MM.1S (cell line): ENCODE measurements at regions not wholly inside any gene's neighbourhood (a gene's known extent, or its start where the extent isn't known, plus 50 kb on each side); places are given as distances from the start of the nearest gene placed in this dataset.
A peak's percentile ranks its signal among the peaks of the same experiment; 100 is the strongest.
"Not testable (repeated sequence)": the region's sequence is repeated elsewhere in the genome, so short reads cannot be mapped to it uniquely, and the experiment has no call there.

ENCODE experiments used
- DNase-seq: peaks from one replicate; pipeline ENCODE4 v3.0.0-alpha.2; 2015
- H2AFZ ChIP-seq: fragments of 300-600 bp; sonication (generic); 2 replicates; pipeline ENCODE4 v1.6.0; 2016; ENCODE audit warnings: antibody characterized with exemption, low read length
- H3F3A ChIP-seq: fragments of 300-600 bp; sonication (generic); 2 replicates; pipeline ENCODE4 v1.6.1; 2016; ENCODE audit warnings: mild to moderate bottlenecking, antibody characterized with exemption, low read length, moderate library complexity, mixed read lengths; ENCODE audit not compliant: insufficient read depth
- H3K27ac ChIP-seq: fragments of 300-600 bp; sonication (generic); 2 replicates; pipeline ENCODE4 v1.5.1; 2016; ENCODE audit warnings: mild to moderate bottlenecking, low read length
- H3K27me3 ChIP-seq: fragments of 300-600 bp; sonication (generic); replicated peaks from 2 replicates; pipeline ENCODE4 v1.6.0; 2016; ENCODE audit warnings: low read length; ENCODE audit not compliant: insufficient read depth
- H3K36me3 ChIP-seq: fragments of 300-600 bp; sonication (generic); replicated peaks from 2 replicates; pipeline ENCODE4 v1.6.1; 2016; ENCODE audit warnings: mild to moderate bottlenecking, low read length, mixed read lengths; ENCODE audit not compliant: insufficient read depth
- H3K4me1 ChIP-seq: fragments of 300-600 bp; sonication (generic); 2 replicates; pipeline ENCODE4 v1.6.1; 2016; ENCODE audit warnings: low read length, mixed read lengths
- H3K4me2 ChIP-seq: fragments of 300-600 bp; sonication (generic); 2 replicates; pipeline ENCODE4 v1.6.0; 2016; ENCODE audit warnings: low read depth, low read length
- H3K4me3 ChIP-seq: fragments of 300-600 bp; sonication (generic); 2 replicates; pipeline ENCODE4 v1.5.1; 2016; ENCODE audit warnings: low read length, mixed read lengths
- H3K79me2 ChIP-seq: fragments of 300-600 bp; sonication (generic); 2 replicates; pipeline ENCODE4 v1.6.1; 2016; ENCODE audit warnings: mixed run types, low read length, mixed read lengths
- H3K9ac ChIP-seq: fragments of 300-600 bp; sonication (generic); 2 replicates; pipeline ENCODE4 v1.6.1; 2016; ENCODE audit warnings: low read length, mixed read lengths
- H3K9me2 ChIP-seq: fragments of 300-600 bp; sonication (generic); replicated peaks from 2 replicates; pipeline ENCODE4 v1.6.1; 2016; ENCODE audit warnings: mild to moderate bottlenecking, low read length, mixed read lengths; ENCODE audit not compliant: insufficient read depth
- H3K9me3 ChIP-seq: fragments of 300-600 bp; sonication (generic); replicated peaks from 2 replicates; pipeline ENCODE4 v1.6.1; 2016; ENCODE audit warnings: mild to moderate bottlenecking, low read length, mixed read lengths; ENCODE audit not compliant: insufficient read depth
- H4K20me1 ChIP-seq: fragments of 300-600 bp; sonication (generic); 2 replicates; pipeline ENCODE4 v1.6.1; 2016; ENCODE audit warnings: mild to moderate bottlenecking, low read length, moderate library complexity, mixed read lengths; ENCODE audit not compliant: insufficient read depth
- EZH2 ChIP-seq: fragments of 300-600 bp; sonication (generic); optimal IDR thresholded peaks from 2 replicates; pipeline ENCODE3; 2017; ENCODE audit warnings: low read depth, mild to moderate bottlenecking, antibody characterized with exemption, low read length, mixed read lengths
- EZH2phosphoT487 ChIP-seq: fragments of 300-600 bp; sonication (generic); IDR thresholded peaks from 2 replicates; pipeline ENCODE4 v1.6.1; 2018; ENCODE audit warnings: antibody characterized with exemption, low read length
- TF ChIP-seq, protein P1 (sequence below): fragments of 300-600 bp; sonication (generic); IDR thresholded peaks from 2 replicates; pipeline ENCODE4 v1.5.1; 2016; ENCODE audit warnings: antibody characterized with exemption, low read length, mixed read lengths

DNA sequence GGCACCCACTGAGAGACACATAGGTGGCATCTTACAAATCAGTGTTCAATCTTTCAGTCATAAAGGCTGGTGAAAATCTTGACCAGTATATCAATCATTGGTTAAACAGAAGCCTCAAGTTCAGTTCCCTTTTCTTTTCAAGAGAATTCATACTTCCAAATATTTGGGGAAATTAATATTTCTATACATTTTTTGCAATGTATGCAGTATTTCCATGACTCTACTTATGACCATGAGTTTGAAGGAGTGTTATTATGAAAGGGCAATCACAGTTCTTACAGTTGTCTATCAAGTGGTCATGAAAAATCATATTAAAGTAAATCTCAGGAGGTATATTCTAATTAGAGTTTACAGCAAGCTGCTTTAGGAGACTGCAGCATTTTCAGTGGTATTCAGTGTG is 724.0 kb downstream of the ANKRD7 start:
- Histone ChIP-seq H3K36me3 (no peaks in the 10 kb centered on the region), H3K27me3 (no peaks in the 10 kb centered on the region), H3K9me2 (no peaks in the 10 kb centered on the region), H3K27ac (no peak overlapping the region), H3K4me2 (no peak overlapping the region), H2AFZ (no peak overlapping the region), H3K79me2 (no peaks in the 10 kb centered on the region), H3K9ac (no peak overlapping the region), H3F3A (no peaks in the 10 kb centered on the region), H3K9me3 (no peaks in the 10 kb centered on the region), H3K4me3 (no peak overlapping the region), H4K20me1 (no peaks in the 10 kb centered on the region), H3K4me1 (no peaks in the 10 kb centered on the region)
- no peak for TF ChIP-seq EZH2phosphoT487
- TF ChIP-seq, protein P1, sequence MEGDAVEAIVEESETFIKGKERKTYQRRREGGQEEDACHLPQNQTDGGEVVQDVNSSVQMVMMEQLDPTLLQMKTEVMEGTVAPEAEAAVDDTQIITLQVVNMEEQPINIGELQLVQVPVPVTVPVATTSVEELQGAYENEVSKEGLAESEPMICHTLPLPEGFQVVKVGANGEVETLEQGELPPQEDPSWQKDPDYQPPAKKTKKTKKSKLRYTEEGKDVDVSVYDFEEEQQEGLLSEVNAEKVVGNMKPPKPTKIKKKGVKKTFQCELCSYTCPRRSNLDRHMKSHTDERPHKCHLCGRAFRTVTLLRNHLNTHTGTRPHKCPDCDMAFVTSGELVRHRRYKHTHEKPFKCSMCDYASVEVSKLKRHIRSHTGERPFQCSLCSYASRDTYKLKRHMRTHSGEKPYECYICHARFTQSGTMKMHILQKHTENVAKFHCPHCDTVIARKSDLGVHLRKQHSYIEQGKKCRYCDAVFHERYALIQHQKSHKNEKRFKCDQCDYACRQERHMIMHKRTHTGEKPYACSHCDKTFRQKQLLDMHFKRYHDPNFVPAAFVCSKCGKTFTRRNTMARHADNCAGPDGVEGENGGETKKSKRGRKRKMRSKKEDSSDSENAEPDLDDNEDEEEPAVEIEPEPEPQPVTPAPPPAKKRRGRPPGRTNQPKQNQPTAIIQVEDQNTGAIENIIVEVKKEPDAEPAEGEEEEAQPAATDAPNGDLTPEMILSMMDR = no peak
- no peak for TF ChIP-seq EZH2
- DNase-seq = no peak

DNA sequence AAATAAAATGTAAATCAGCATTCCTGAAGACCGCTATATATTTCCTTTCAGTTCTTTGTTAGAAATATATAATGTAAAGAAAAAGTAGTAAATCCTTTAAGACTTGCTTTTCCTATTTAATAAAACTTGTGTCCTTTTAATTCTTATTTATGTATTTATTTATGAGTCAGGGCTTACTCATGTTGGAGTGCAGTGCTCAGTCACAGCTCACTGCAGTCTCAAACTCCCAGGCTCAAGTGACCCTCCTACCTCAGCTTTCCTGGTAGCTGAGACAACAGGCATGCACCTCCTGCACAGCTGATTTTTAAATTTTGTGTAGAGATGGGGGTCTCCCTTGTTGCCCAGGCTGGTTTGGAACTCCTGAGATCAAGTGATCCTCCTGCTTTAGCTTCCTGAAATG is 724.5 kb downstream of the ANKRD7 start:
- Histone ChIP-seq H3K9me3 (no peaks in the 10 kb centered on the region), H3K27me3 (no peaks in the 10 kb centered on the region), H3K9ac (no peak overlapping the region), H3K36me3 (no peaks in the 10 kb centered on the region), H3K4me3 (no peak overlapping the region), H3F3A (no peaks in the 10 kb centered on the region), H3K79me2 (no peaks in the 10 kb centered on the region), H3K4me2 (no peak overlapping the region), H3K9me2 (no peaks in the 10 kb centered on the region), H3K4me1 (no peaks in the 10 kb centered on the region), H2AFZ (no peak overlapping the region), H4K20me1 (no peaks in the 10 kb centered on the region), H3K27ac (no peak overlapping the region)
- TF ChIP-seq EZH2phosphoT487 = no peak
- no peak for TF ChIP-seq EZH2
- TF ChIP-seq, protein P1 = no peak
- no peak for DNase-seq

DNA sequence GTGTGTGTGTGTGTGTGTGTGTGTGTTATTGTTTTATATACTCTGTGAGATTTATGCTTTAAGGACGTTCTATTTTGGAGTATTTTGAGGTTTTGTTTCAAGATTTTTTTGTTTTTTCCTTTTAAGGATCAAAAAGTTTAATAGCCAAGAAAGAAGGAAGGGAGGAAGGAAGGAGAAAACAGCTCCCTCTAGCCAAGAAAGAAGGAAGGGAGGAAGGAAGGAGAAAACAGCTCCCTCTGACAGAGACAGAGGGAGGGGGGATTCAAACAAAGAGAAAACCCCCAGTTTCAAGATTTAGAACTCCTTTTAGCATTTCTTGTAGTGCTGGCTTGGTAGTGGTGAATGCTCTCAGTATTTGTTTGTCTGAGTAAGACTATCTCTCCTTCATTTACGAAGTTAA is 731.8 kb downstream of the ANKRD7 start:
- H3K4me1 ChIP-seq, H3K9me2 ChIP-seq, H3K36me3 ChIP-seq, H3K79me2 ChIP-seq, H4K20me1 ChIP-seq, H3K9me3 ChIP-seq, H3K4me2 ChIP-seq, H3K4me3 ChIP-seq, H2AFZ ChIP-seq, H3F3A ChIP-seq, DNase-seq, H3K27me3 ChIP-seq, H3K9ac ChIP-seq, H3K27ac ChIP-seq: not testable (repeated sequence)

DNA sequence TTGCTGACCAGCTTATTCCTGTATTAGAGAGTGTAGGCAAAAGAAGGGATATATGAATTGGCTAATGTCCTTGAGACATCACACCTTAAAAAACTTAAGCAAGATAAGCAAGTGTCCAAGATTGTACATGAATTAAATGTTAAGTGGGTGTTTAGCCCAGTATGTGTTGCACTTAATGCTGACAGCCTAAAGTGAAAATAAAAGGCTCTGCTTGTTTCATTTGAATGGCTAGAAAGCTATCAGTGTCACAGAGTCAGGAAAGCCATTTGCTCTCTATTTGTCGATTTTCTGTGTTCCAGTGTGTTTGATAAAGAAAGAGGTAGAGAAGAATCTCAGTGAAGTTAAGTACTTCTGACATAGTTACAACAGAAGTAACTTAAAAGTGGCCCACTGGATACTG is 744.9 kb downstream of the ANKRD7 start:
- H3K4me1 ChIP-seq = no peaks in the 10 kb centered on the region
- no peaks in the 10 kb centered on the region for H3K36me3 ChIP-seq
- TF ChIP-seq EZH2phosphoT487 = no peak
- no peak for TF ChIP-seq EZH2
- no peaks in the 10 kb centered on the region for H3K27me3 ChIP-seq
- H3K4me2 ChIP-seq = no peak overlapping the region
- no peaks in the 10 kb centered on the region for H3K79me2 ChIP-seq
- no peaks in the 10 kb centered on the region for H3K9me3 ChIP-seq
- no peaks in the 10 kb centered on the region for H3F3A ChIP-seq
- DNase-seq = no peak
- H2AFZ ChIP-seq = 0 out of 2 replicates have a peak overlapping the region, but pooled peaks have one; percentile 11
- no peak overlapping the region for H3K27ac ChIP-seq
- H4K20me1 ChIP-seq = no peaks in the 10 kb centered on the region
- H3K9me2 ChIP-seq = no peaks in the 10 kb centered on the region
- H3K9ac ChIP-seq = no peak overlapping the region
- no peak overlapping the region for H3K4me3 ChIP-seq
